Hepatocyte (in vitro differentiated cells): ENCODE measurements at regions not wholly inside any gene's neighbourhood (a gene's known extent, or its start where the extent isn't known, plus 50 kb on each side); places are given as distances from the start of the nearest gene placed in this dataset.

ENCODE experiments used
- EZH2 ChIP-seq: fragments of 200-600 bp; sonication (generic); IDR thresholded peaks from 2 replicates; pipeline ENCODE4 v1.6.1; 2016; ENCODE audit warnings: antibody characterized with exemption, mild to moderate bottlenecking, borderline replicate concordance
- TF ChIP-seq, protein P1 (sequence below): fragments of 200-600 bp; sonication (generic); IDR thresholded peaks from 2 replicates; pipeline ENCODE4 v1.5.1; 2016; ENCODE audit warnings: antibody characterized with exemption, mild to moderate bottlenecking; ENCODE audit not compliant: poor library complexity

DNA sequence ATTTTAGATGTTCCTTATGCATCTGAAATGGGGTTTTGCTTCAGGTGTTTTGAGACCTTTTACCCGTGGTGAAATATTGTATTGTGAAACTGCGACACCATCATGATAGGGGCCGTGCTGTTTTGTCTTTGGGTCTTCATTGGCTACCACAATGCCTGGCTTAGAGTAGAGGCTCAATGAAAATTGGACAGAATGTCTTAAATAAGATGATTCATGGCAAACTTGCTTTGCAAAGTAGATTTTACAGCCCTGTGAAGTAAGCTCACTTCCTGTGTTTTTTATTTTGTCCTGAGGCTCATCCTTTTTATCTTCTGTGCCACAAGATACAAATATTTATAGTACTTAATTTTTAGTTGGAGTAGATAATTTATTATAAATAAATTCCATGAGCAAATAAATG is 111.3 kb upstream of the FRMD6 start:
- TF ChIP-seq, protein P1, sequence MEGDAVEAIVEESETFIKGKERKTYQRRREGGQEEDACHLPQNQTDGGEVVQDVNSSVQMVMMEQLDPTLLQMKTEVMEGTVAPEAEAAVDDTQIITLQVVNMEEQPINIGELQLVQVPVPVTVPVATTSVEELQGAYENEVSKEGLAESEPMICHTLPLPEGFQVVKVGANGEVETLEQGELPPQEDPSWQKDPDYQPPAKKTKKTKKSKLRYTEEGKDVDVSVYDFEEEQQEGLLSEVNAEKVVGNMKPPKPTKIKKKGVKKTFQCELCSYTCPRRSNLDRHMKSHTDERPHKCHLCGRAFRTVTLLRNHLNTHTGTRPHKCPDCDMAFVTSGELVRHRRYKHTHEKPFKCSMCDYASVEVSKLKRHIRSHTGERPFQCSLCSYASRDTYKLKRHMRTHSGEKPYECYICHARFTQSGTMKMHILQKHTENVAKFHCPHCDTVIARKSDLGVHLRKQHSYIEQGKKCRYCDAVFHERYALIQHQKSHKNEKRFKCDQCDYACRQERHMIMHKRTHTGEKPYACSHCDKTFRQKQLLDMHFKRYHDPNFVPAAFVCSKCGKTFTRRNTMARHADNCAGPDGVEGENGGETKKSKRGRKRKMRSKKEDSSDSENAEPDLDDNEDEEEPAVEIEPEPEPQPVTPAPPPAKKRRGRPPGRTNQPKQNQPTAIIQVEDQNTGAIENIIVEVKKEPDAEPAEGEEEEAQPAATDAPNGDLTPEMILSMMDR: no peak
- TF ChIP-seq EZH2: no peak
